Ishikawa (cell line): ENCODE measurements at regions not wholly inside any gene's neighbourhood (a gene's known extent, or its start where the extent isn't known, plus 50 kb on each side); places are given as distances from the start of the nearest gene placed in this dataset.

Source experiments
- CEBPB ChIP-seq: IDR thresholded peaks from 2 replicates; pipeline ENCODE4 v1.6.1; 2012
- CREB1 ChIP-seq: IDR thresholded peaks from 2 replicates; pipeline ENCODE4 v1.6.1; 2012; ENCODE audit warnings: low read depth
- EGR1 ChIP-seq: IDR thresholded peaks from 2 replicates; pipeline ENCODE4 v1.6.1; 2012
- EP300 ChIP-seq: IDR thresholded peaks from 2 replicates; pipeline ENCODE4 v1.6.1; 2012; ENCODE audit warnings: borderline replicate concordance
- NFIC ChIP-seq: IDR thresholded peaks from 2 replicates; pipeline ENCODE4 v1.6.1; 2012
- RAD21 ChIP-seq: IDR thresholded peaks from 2 replicates; pipeline ENCODE4 v1.6.1; 2012; ENCODE audit warnings: low read depth
- TAF1 ChIP-seq: IDR thresholded peaks from 2 replicates; pipeline ENCODE4 v1.6.1; 2012; ENCODE audit warnings: low read depth, mild to moderate bottlenecking
- TCF12 ChIP-seq: IDR thresholded peaks from 2 replicates; pipeline ENCODE4 v1.6.1; 2012; ENCODE audit warnings: low read depth
- YY1 ChIP-seq: IDR thresholded peaks from 2 replicates; pipeline ENCODE4 v1.6.1; 2012; ENCODE audit warnings: low read depth
- ZBTB7A ChIP-seq: IDR thresholded peaks from 2 replicates; pipeline ENCODE4 v1.6.1; 2012; ENCODE audit warnings: low read depth
- TF ChIP-seq, protein P1 (sequence below): IDR thresholded peaks from 2 replicates; pipeline ENCODE4 v1.6.1; 2012; ENCODE audit warnings: low read depth, mild to moderate bottlenecking
- TF ChIP-seq, protein P2 (sequence below): IDR thresholded peaks from 2 replicates; pipeline ENCODE4 v1.6.1; 2012

DNA sequence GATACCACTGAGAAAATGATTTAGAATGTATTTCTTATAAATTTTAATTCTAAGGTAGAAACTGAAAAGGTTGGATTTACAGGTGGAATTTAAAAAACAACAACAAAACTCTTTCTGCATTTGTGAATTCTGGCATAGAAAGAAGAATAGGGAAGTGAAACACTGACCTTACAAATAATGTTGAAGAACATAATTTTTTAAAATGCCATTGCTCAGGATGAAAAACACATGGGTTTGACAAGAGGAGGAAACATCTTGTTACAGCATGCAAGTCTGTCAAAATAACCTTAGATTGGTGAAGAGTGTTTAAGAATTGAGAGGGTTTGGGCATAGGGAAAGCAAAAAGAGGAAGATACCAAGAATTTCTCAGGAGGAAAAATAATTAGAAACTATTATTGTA, 184.3 kb downstream of the UBE2E3 start:
- TF ChIP-seq YY1 (no peak), EP300 (no peak), CEBPB (no peak), CREB1 (no peak), RAD21 (no peak), NFIC (no peak), TAF1 (no peak), EGR1 (no peak), TCF12 (no peak), ZBTB7A (no peak)
- TF ChIP-seq, protein P1, sequence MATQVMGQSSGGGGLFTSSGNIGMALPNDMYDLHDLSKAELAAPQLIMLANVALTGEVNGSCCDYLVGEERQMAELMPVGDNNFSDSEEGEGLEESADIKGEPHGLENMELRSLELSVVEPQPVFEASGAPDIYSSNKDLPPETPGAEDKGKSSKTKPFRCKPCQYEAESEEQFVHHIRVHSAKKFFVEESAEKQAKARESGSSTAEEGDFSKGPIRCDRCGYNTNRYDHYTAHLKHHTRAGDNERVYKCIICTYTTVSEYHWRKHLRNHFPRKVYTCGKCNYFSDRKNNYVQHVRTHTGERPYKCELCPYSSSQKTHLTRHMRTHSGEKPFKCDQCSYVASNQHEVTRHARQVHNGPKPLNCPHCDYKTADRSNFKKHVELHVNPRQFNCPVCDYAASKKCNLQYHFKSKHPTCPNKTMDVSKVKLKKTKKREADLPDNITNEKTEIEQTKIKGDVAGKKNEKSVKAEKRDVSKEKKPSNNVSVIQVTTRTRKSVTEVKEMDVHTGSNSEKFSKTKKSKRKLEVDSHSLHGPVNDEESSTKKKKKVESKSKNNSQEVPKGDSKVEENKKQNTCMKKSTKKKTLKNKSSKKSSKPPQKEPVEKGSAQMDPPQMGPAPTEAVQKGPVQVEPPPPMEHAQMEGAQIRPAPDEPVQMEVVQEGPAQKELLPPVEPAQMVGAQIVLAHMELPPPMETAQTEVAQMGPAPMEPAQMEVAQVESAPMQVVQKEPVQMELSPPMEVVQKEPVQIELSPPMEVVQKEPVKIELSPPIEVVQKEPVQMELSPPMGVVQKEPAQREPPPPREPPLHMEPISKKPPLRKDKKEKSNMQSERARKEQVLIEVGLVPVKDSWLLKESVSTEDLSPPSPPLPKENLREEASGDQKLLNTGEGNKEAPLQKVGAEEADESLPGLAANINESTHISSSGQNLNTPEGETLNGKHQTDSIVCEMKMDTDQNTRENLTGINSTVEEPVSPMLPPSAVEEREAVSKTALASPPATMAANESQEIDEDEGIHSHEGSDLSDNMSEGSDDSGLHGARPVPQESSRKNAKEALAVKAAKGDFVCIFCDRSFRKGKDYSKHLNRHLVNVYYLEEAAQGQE = no peak
- TF ChIP-seq, protein P2, sequence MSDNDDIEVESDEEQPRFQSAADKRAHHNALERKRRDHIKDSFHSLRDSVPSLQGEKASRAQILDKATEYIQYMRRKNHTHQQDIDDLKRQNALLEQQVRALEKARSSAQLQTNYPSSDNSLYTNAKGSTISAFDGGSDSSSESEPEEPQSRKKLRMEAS = no peak
